H1 (cell line): ENCODE measurements at regions not wholly inside any gene's neighbourhood (a gene's known extent, or its start where the extent isn't known, plus 50 kb on each side); places are given as distances from the start of the nearest gene placed in this dataset.

Experiments used
- CHD7 ChIP-seq: fragments of 300-600 bp; sonication (generic); IDR thresholded peaks from 2 replicates; pipeline ENCODE4 v1.7.1; 2012; ENCODE audit warnings: low read length, moderate library complexity, mild to moderate bottlenecking, inconsistent platforms; ENCODE audit not compliant: insufficient replicate concordance
- MAX ChIP-seq: IDR thresholded peaks from 2 replicates; pipeline ENCODE4 v1.6.1; 2012; ENCODE audit warnings: inconsistent platforms
- RAD21 ChIP-seq, 2 experiments: IDR thresholded peaks in 1 of 2; conservative IDR thresholded peaks in 1 of 2; 2 replicates each; pipeline ENCODE4 v1.6.1; 2011; ENCODE audit warnings: low read depth in 2 of 2, low read length in 2 of 2, improper control_type of control experiment in 1 of 2, inconsistent platforms in 1 of 2, mild to moderate bottlenecking in 1 of 2, moderate library complexity in 1 of 2
- SRF ChIP-seq: IDR thresholded peaks from 2 replicates; pipeline ENCODE4 v1.6.1; 2011; ENCODE audit warnings: mild to moderate bottlenecking, low read depth, low read length, moderate library complexity

- TF ChIP-seq CHD7, result no peak
- TF ChIP-seq RAD21 (IDR thresholded peaks at IDR 0.05 in 1 of 2, conservative IDR thresholded peaks at IDR 0.05 in 1 of 2; ENCODE audit: low read depth in 2 of 2, low read length in 2 of 2), result no peak
- no peak for TF ChIP-seq SRF
- no peak for TF ChIP-seq MAX
Observed at GRCh38 chr7:12941512-12941911, 254.1 kb downstream of the ARL4A start (continued).
